HG03060 (cell line): ENCODE measurements at regions not wholly inside any gene's neighbourhood (a gene's known extent, or its start where the extent isn't known, plus 50 kb on each side); places are given as distances from the start of the nearest gene placed in this dataset.

Source experiments
- ATAC-seq: cut with Tn5 transposase; IDR thresholded peaks from one replicate; pipeline ENCODE4 v1.9.1; 2021; ENCODE audit warnings: low read depth, moderate number of reproducible peaks; ENCODE audit not compliant: unreplicated experiment

DNA sequence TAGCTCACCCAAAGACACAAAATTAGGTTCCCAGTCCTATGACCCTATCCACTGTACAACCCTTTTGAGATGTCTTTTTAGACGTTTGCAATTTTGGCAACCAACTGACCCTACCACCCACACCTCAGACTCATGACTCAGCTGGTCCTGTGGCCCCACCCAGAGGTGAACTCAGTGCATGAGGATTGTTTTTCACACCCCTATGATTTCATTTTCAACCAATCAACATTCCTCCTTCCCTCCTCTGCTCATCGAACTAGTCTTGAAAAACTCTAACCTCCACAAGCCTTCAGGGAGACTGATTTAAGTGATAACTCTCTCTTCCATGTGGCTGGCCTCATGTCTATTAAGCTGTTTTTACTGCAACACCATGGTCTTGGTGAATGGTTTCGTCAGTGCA lies 350.7 kb downstream of the UQCRFS1 start:
- ATAC-seq, result no peak

GRCh38 chr19:28859811-28860210 lies 353.1 kb downstream of the UQCRFS1 start:
- no peak for ATAC-seq

GRCh38 chr19:28858933-28859332 lies 354.0 kb downstream of the UQCRFS1 start:
- ATAC-seq, result no peak

GRCh38 chr19:28857967-28858366 lies 355.0 kb downstream of the UQCRFS1 start:
- ATAC-seq, result no peak

DNA sequence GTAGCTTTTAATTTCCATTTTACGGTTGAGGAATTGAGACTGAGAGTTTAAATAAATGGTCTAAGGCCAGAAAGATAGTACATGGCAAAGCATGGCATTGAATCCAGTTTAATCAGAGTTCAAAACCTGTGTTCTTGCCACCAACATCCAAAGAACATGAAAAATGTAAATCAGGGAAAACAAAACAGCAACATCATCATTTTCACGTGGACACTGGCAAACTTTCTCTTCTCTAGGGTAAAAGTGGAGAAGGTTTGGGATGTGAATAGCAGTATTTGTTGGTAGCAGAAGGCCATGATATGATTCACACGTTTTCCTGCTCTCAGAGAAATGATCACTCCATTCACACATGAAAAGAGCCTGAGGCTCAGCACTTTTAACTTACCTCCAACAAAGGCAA lies 357.7 kb downstream of the UQCRFS1 start:
- ATAC-seq, result no peak

DNA sequence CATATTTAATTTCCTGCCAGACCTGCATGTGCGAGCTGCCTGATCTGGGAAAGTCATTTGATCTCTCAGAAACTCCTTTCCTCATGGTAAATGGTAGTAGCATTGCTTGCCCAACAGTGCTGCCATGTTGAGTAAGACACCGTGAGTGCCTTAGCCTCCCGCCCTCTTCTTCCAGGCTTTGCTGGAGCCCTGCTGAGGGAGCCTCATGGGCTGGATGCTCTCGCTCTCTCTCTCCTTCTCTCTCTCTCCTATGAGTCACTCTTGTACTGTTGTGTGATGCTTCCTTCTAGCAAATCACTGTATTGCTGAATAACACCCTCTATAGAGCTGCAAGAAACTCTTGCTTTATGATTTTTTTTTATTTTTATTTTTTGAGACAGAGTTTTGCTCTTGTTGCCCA lies 365.5 kb downstream of the UQCRFS1 start:
- ATAC-seq, result no peak

- no peak for ATAC-seq
These were observed 366.7 kb downstream of the UQCRFS1 start for GRCh38 chr19:28846094-28846812.

GRCh38 chr19:28843761-28844492 lies 369.0 kb downstream of the UQCRFS1 start:
- no peak for ATAC-seq

DNA sequence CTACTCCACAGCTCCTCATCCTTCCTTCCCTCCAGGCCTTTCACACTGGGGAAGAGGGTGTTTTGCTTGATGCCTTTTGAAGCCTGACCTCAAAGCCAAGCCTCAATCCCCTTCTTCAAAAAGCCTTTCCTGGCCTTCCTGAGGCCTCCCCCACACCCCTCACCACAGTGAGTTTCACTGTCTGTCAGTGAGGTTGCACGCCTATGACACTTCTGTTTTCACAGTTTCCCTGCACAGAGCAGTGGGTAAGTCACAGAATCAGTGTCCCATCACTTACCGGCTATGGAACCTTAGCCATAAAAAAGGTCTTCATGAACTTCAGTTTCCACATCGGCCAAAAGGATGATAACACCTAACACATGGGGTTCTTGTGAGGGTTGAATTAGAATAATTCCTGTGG lies 371.4 kb downstream of the UQCRFS1 start:
- no peak for ATAC-seq

- ATAC-seq, result no peak
These were observed 372.1 kb downstream of the UQCRFS1 start for GRCh38 chr19:28840891-28841290.

GRCh38 chr19:28839455-28839854 lies 373.5 kb downstream of the UQCRFS1 start:
- no peak for ATAC-seq

DNA sequence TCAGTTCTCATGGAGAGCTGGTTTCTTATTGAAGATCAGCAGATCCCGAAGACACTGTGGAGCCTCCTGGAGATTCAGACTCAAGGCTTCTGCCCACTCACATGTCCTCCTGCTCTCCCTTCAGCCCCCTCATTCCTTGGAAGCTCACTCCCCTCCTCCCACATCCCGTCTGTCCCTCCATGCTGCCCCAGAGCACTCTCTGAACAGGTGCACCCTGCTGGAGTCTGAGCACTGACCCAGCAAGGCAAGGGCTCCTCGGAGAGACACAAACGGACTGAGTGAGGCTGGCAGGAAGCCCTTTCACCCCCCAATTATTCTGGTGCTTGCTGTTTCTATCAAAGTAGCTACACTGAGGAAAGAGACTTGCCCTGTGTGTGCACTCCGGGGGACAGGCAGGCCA lies 374.0 kb downstream of the UQCRFS1 start:
- ATAC-seq, result no peak

GRCh38 chr19:28836421-28836820 lies 376.5 kb downstream of the UQCRFS1 start:
- no peak for ATAC-seq

- no peak for ATAC-seq
These were observed 378.0 kb downstream of the UQCRFS1 start for GRCh38 chr19:28834996-28835395.

GRCh38 chr19:28831462-28831861 lies 381.5 kb downstream of the UQCRFS1 start:
- ATAC-seq, result no peak

DNA sequence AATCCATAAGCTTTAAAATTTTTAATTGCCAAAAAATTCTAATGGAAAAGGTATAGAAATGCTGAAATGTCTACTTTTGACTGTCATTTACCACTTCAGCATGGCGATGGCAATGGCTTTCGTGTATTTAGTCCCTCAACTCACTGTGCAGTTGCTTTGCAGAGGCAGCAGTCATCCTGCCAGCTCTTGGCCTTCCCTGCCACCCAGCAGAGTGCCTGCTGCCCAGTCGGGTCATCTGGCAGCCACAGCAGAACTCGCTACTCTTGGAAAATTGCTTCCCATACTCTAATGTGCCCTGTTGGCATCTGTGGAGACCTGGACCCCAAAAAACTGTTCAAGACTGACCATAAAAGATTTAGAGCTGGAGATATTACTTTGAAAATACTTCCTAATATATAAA lies 383.2 kb downstream of the UQCRFS1 start:
- no peak for ATAC-seq

- ATAC-seq, result no peak
These were observed 383.6 kb downstream of the UQCRFS1 start for GRCh38 chr19:28829359-28829758.

- ATAC-seq, result no peak
These were observed 384.6 kb downstream of the UQCRFS1 start for GRCh38 chr19:28828276-28828870.

GRCh38 chr19:28827382-28827781 lies 385.6 kb downstream of the UQCRFS1 start:
- ATAC-seq, result no peak

- ATAC-seq, result no peak
These were observed 389.5 kb downstream of the UQCRFS1 start for GRCh38 chr19:28823338-28823961.

DNA sequence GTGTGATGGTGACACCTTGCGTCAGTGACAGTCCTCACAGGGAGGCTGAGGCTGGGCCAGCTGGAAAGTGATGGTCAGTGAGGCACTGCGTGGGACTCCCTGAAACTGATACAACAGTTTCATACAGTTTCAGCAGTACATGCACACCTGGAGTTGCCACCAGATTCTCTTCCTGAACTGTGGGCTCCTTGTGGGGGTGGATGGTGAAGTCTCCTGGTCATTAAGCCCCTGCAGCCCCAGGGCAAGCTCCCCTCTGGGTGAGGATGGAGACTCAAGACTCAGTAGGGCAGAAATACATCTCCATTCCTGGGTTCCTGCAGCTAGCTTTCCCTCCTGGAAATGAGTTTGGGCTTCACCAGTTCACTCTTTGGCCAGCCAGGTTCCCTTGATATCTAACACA lies 392.7 kb downstream of the UQCRFS1 start:
- no peak for ATAC-seq
